ENCODE measurements at regions not wholly inside any gene's neighbourhood (a gene's known extent, or its start where the extent isn't known, plus 50 kb on each side); places are given as distances from the start of the nearest gene placed in this dataset.

- Histone ChIP-seq H3K27ac (no peak overlapping the region), H3K9me3 (no peaks in the 10 kb centered on the region), H3K36me3 (no peaks in the 10 kb centered on the region), H3K27me3 (no peaks in the 10 kb centered on the region), H3K4me3 (no peak overlapping the region), H3K4me1 (no peaks in the 10 kb centered on the region)
- TF ChIP-seq CTCF (IDR thresholded peaks at IDR 0.05) (no peak), POLR2A (IDR thresholded peaks at IDR 0.05) (no peak)
- no peak for DNase-seq (ENCODE audit: low spot score in 2 of 2)
- intact Hi-C loops (cut with DNase I; ENCODE audit: low total_unique reads), result no loop called here
These were observed 259.2 kb upstream of the RGMB start for GRCh38 chr5:98514215-98514614.

- Histone ChIP-seq H3K9me3 (no peaks in the 10 kb centered on the region), H3K27ac (no peak overlapping the region), H3K4me1 (no peaks in the 10 kb centered on the region), H3K4me3 (no peak overlapping the region), H3K36me3 (no peaks in the 10 kb centered on the region), H3K27me3 (no peaks in the 10 kb centered on the region)
- no peak for DNase-seq (ENCODE audit: low spot score in 2 of 2)
- no peak for TF ChIP-seq CTCF (IDR thresholded peaks at IDR 0.05)
- no peak for TF ChIP-seq POLR2AphosphoS5 (IDR thresholded peaks at IDR 0.05)
- TF ChIP-seq POLR2A (IDR thresholded peaks at IDR 0.05), result no peak
- intact Hi-C loops (cut with DNase I; ENCODE audit: low total_unique reads), result no loop called here
These were observed 256.8 kb upstream of the RGMB start for GRCh38 chr5:98516701-98517100.

- no peaks in the 10 kb centered on the region for H3K36me3 ChIP-seq
- TF ChIP-seq CTCF (IDR thresholded peaks at IDR 0.05) (no peak), POLR2A (IDR thresholded peaks at IDR 0.05) (no peak)
- H3K27me3 ChIP-seq, result no peaks in the 10 kb centered on the region
- no peak for DNase-seq (ENCODE audit: low spot score in 2 of 2)
- intact Hi-C loops (cut with DNase I; ENCODE audit: low total_unique reads), result no loop called here
- H3K4me3 ChIP-seq, result no peak overlapping the region
- no peak overlapping the region for H3K27ac ChIP-seq
- no peaks in the 10 kb centered on the region for H3K4me1 ChIP-seq
- H3K9me3 ChIP-seq, result no peaks in the 10 kb centered on the region
These were observed 255.7 kb upstream of the RGMB start for GRCh38 chr5:98517560-98518366.

- Histone ChIP-seq H3K9me3 (no peaks in the 10 kb centered on the region), H3K4me3 (no peak overlapping the region), H3K27ac (no peak overlapping the region), H3K27me3 (no peaks in the 10 kb centered on the region), H3K4me1 (no peaks in the 10 kb centered on the region), H3K36me3 (no peaks in the 10 kb centered on the region)
- no peak for TF ChIP-seq CTCF (IDR thresholded peaks at IDR 0.05)
- no peak for TF ChIP-seq POLR2AphosphoS5 (IDR thresholded peaks at IDR 0.05)
- intact Hi-C loops (cut with DNase I; ENCODE audit: low total_unique reads), result no loop called here
- DNase-seq (ENCODE audit: low spot score in 2 of 2), result no peak
These were observed 254.7 kb upstream of the RGMB start for GRCh38 chr5:98518754-98519153.

- no peak for TF ChIP-seq POLR2A (IDR thresholded peaks at IDR 0.05)
- TF ChIP-seq CTCF (IDR thresholded peaks at IDR 0.05), result no peak
- no peak for TF ChIP-seq POLR2AphosphoS5 (IDR thresholded peaks at IDR 0.05)
These were observed 253.9 kb upstream of the RGMB start for GRCh38 chr5:98519571-98519970.

More at GRCh38 chr5:98519571-98519970, 253.9 kb upstream of the RGMB start:
- no peaks in the 10 kb centered on the region for H3K27me3 ChIP-seq
- H3K36me3 ChIP-seq, result no peaks in the 10 kb centered on the region
- DNase-seq (ENCODE audit: low spot score in 2 of 2), result no peak
- H3K9me3 ChIP-seq, result no peaks in the 10 kb centered on the region
- H3K4me3 ChIP-seq, result no peak overlapping the region
- intact Hi-C loops (cut with DNase I; ENCODE audit: low total_unique reads), result no loop called here
- no peaks in the 10 kb centered on the region for H3K4me1 ChIP-seq
- H3K27ac ChIP-seq, result no peak overlapping the region
